ENCODE measurements at regions not wholly inside any gene's neighbourhood (a gene's known extent, or its start where the extent isn't known, plus 50 kb on each side); places are given as distances from the start of the nearest gene placed in this dataset.

DNA sequence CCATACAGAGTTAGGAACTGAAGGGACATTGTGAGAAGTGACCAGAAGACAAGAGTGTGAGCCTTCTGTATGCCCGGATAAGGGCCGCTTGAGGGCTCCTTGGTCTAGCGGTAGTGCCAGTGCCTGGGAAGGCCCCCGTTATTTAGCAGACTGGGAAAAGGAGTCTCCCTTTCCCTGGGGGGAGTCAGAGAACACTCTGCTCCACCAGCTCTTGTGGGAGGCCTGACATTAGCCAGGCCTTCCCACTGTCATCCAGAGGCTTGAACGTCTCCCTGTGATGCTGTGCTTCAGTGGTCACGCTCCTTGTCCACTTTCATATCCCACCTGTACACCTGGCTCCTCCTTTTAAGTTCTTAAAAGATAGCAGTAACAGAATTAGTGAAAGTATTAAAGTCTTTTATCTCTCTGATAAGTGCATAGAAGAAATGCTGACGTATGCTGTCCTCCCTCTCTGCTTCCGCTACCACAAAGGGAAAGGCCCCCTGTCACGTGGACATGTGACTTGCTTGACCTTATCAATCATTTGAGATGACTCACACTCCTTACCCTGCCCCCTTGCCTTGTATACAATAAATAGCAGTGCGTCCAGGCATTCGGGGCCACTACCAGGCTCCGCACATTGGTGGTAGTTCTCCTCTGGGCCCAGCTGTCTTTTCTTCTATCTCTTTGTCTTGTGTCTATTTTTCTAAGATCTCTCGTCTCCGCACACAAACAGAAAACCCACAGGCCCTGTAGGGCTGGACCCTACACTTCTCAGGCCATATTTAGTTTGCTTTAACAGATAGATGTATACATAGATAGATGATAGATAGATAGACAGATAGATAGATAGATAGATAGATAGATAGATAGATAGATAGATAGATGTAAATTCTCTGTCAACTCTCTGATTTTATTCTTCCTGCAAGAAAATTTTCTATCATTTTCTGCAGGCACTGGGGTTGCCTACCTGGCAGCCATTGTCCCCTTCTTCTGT, 131.5 kb upstream of the JCAD start:
- no peaks in the 10 kb centered on the region for H3K36me3 ChIP-seq (ENCODE audit: control insufficient read depth in 1 of 2, insufficient read depth in 2 of 2, low read length in 2 of 2)
- no peak overlapping the region for H2AFZ ChIP-seq (ENCODE audit: insufficient read depth, low read length, poor library complexity)
- no peak overlapping the region for H3K23ac ChIP-seq (ENCODE audit: low read length)
- H4K12ac ChIP-seq (ENCODE audit: low read depth, low read length), result no peak overlapping the region
- peaks cover 13 to 14% of the 10 kb centered on the region in 2 experiments for H3K4me1 ChIP-seq (ENCODE audit: control insufficient read depth in 1 of 2, insufficient read depth in 2 of 2, low read length in 2 of 2)
- H3K4me2 ChIP-seq (ENCODE audit: low read length), result no peak overlapping the region
- H3K27me3 ChIP-seq (ENCODE audit: insufficient read depth, low read length), result no peaks in the 10 kb centered on the region
- no peak overlapping the region for H3K9ac ChIP-seq (ENCODE audit: low read length)
- no peak overlapping the region for H3K18ac ChIP-seq (ENCODE audit: low read length)
- no peak overlapping the region for H2BK5ac ChIP-seq (ENCODE audit: low read depth, low read length, poor library complexity)
- H3K27ac ChIP-seq (ENCODE audit: low read depth, low read length), result peak overlapping the region; percentile 8
- WGBS (ENCODE audit: extremely low coverage, insufficient coverage, insufficient read length), result no CpG with 5 or more reads among the region's 14 CpGs
- H3K9me3 ChIP-seq (ENCODE audit: insufficient read depth, low read depth, low read length), result no peaks in the 10 kb centered on the region
- no peak overlapping the region for H3K4ac ChIP-seq (ENCODE audit: low read depth, low read length)
- no peak for DNase-seq
- no peak overlapping the region for H4K8ac ChIP-seq (ENCODE audit: low read depth, low read length)
- no peak overlapping the region for H2BK120ac ChIP-seq (ENCODE audit: insufficient read depth, low read length, poor library complexity)
- peak overlapping the region; percentile 10 for H4K91ac ChIP-seq (ENCODE audit: low read depth, low read length)
- H3K14ac ChIP-seq (ENCODE audit: low read length), result no peak overlapping the region
- peaks cover 8% of the 10 kb centered on the region for H3K79me1 ChIP-seq (ENCODE audit: low read length)
- no peak overlapping the region for H2AK5ac ChIP-seq (ENCODE audit: low read length)
- no peaks in the 10 kb centered on the region for H3K79me2 ChIP-seq (ENCODE audit: control insufficient read depth, insufficient read depth, low read length, poor library complexity)
- H3K4me3 ChIP-seq (ENCODE audit: low read depth, low read length), result no peak overlapping the region
- peak overlapping the region; percentile 50 for H2BK12ac ChIP-seq (ENCODE audit: low read length)

- no peak overlapping the region for H3K4ac ChIP-seq (ENCODE audit: low read depth, low read length)
- no peak overlapping the region for H4K8ac ChIP-seq (ENCODE audit: low read depth, low read length)
- H4K91ac ChIP-seq (ENCODE audit: low read depth, low read length), result no peak overlapping the region
- no peaks in the 10 kb centered on the region for H3K27me3 ChIP-seq (ENCODE audit: insufficient read depth, low read length)
- no peak for DNase-seq
- peaks cover 14% of the 10 kb centered on the region for H3K79me1 ChIP-seq (ENCODE audit: low read length)
- H2AK5ac ChIP-seq (ENCODE audit: low read length), result peak overlapping the region; percentile 83
- no peak overlapping the region for H2AFZ ChIP-seq (ENCODE audit: insufficient read depth, low read length, poor library complexity)
- no peak overlapping the region for H4K12ac ChIP-seq (ENCODE audit: low read depth, low read length)
- WGBS (ENCODE audit: extremely low coverage, insufficient coverage, insufficient read length), result no CpG with 5 or more reads among the region's 4 CpGs
- H3K4me3 ChIP-seq (ENCODE audit: low read depth, low read length), result no peak overlapping the region
- H3K18ac ChIP-seq (ENCODE audit: low read length), result no peak overlapping the region
- H3K4me2 ChIP-seq (ENCODE audit: low read length), result no peak overlapping the region
- H3K23ac ChIP-seq (ENCODE audit: low read length), result no peak overlapping the region
- H2BK5ac ChIP-seq (ENCODE audit: low read depth, low read length, poor library complexity), result no peak overlapping the region
- peak overlapping the region; percentile 74 for H2BK12ac ChIP-seq (ENCODE audit: low read length)
- H3K27ac ChIP-seq (ENCODE audit: low read depth, low read length), result no peak overlapping the region
- no peak overlapping the region for H3K9ac ChIP-seq (ENCODE audit: low read length)
- H2BK120ac ChIP-seq (ENCODE audit: insufficient read depth, low read length, poor library complexity), result peak overlapping the region; percentile 56
- no peaks in the 10 kb centered on the region for H3K79me2 ChIP-seq (ENCODE audit: control insufficient read depth, insufficient read depth, low read length, poor library complexity)
- peaks cover 16 to 21% of the 10 kb centered on the region in 2 experiments for H3K4me1 ChIP-seq (ENCODE audit: control insufficient read depth in 1 of 2, insufficient read depth in 2 of 2, low read length in 2 of 2)
- H3K36me3 ChIP-seq (ENCODE audit: control insufficient read depth in 1 of 2, insufficient read depth in 2 of 2, low read length in 2 of 2), result no peaks in the 10 kb centered on the region
- no peaks in the 10 kb centered on the region for H3K9me3 ChIP-seq (ENCODE audit: insufficient read depth, low read depth, low read length)
- H3K14ac ChIP-seq (ENCODE audit: low read length), result no peak overlapping the region
These were observed 129.8 kb upstream of the JCAD start for GRCh38 chr10:30189238-30189580.

- no peak overlapping the region for H2BK120ac ChIP-seq (ENCODE audit: insufficient read depth, low read length, poor library complexity)
- no peaks in the 10 kb centered on the region for H3K79me2 ChIP-seq (ENCODE audit: control insufficient read depth, insufficient read depth, low read length, poor library complexity)
- H3K79me1 ChIP-seq (ENCODE audit: low read length), result peaks cover 17% of the 10 kb centered on the region
- no CpG with 5 or more reads among the region's 14 CpGs for WGBS (ENCODE audit: extremely low coverage, insufficient coverage, insufficient read length)
- H3K27ac ChIP-seq (ENCODE audit: low read depth, low read length), result no peak overlapping the region
- H2AFZ ChIP-seq (ENCODE audit: insufficient read depth, low read length, poor library complexity), result no peak overlapping the region
- H2AK5ac ChIP-seq (ENCODE audit: low read length), result peak overlapping the region; percentile 2
- no peak overlapping the region for H4K12ac ChIP-seq (ENCODE audit: low read depth, low read length)
- H3K23ac ChIP-seq (ENCODE audit: low read length), result no peak overlapping the region
- no peak overlapping the region for H3K14ac ChIP-seq (ENCODE audit: low read length)
- no peak overlapping the region for H3K4ac ChIP-seq (ENCODE audit: low read depth, low read length)
- H3K4me1 ChIP-seq (ENCODE audit: control insufficient read depth in 1 of 2, insufficient read depth in 2 of 2, low read length in 2 of 2), result peaks cover 17 to 26% of the 10 kb centered on the region in 2 experiments
- no peak overlapping the region for H3K4me2 ChIP-seq (ENCODE audit: low read length)
- H3K18ac ChIP-seq (ENCODE audit: low read length), result no peak overlapping the region
- no peak overlapping the region for H2BK12ac ChIP-seq (ENCODE audit: low read length)
- H2BK5ac ChIP-seq (ENCODE audit: low read depth, low read length, poor library complexity), result no peak overlapping the region
- H4K91ac ChIP-seq (ENCODE audit: low read depth, low read length), result no peak overlapping the region
- H3K9ac ChIP-seq (ENCODE audit: low read length), result no peak overlapping the region
- no peaks in the 10 kb centered on the region for H3K27me3 ChIP-seq (ENCODE audit: insufficient read depth, low read length)
- no peaks in the 10 kb centered on the region for H3K9me3 ChIP-seq (ENCODE audit: insufficient read depth, low read depth, low read length)
- no peaks in the 10 kb centered on the region for H3K36me3 ChIP-seq (ENCODE audit: control insufficient read depth in 1 of 2, insufficient read depth in 2 of 2, low read length in 2 of 2)
- no peak for DNase-seq
- no peak overlapping the region for H3K4me3 ChIP-seq (ENCODE audit: low read depth, low read length)
- no peak overlapping the region for H4K8ac ChIP-seq (ENCODE audit: low read depth, low read length)
These were observed 129.3 kb upstream of the JCAD start for GRCh38 chr10:30188556-30189237.

- Histone ChIP-seq H2AFZ (ENCODE audit: insufficient read depth, low read length, poor library complexity) (no peak overlapping the region), H3K4me2 (ENCODE audit: low read length) (no peak overlapping the region), H2BK12ac (ENCODE audit: low read length) (peak overlapping the region; percentile 74), H3K27me3 (ENCODE audit: insufficient read depth, low read length) (no peaks in the 10 kb centered on the region), H3K4ac (ENCODE audit: low read depth, low read length) (no peak overlapping the region), H4K12ac (ENCODE audit: low read depth, low read length) (no peak overlapping the region), H2BK120ac (ENCODE audit: insufficient read depth, low read length, poor library complexity) (peak overlapping the region; percentile 10), H3K9me3 (ENCODE audit: insufficient read depth, low read depth, low read length) (no peaks in the 10 kb centered on the region), H3K14ac (ENCODE audit: low read length) (peak overlapping the region; percentile 65), H2BK5ac (ENCODE audit: low read depth, low read length, poor library complexity) (no peak overlapping the region), H3K18ac (ENCODE audit: low read length) (no peak overlapping the region), H3K27ac (ENCODE audit: low read depth, low read length) (no peak overlapping the region), H3K36me3 (ENCODE audit: control insufficient read depth in 1 of 2, insufficient read depth in 2 of 2, low read length in 2 of 2) (no peaks in the 10 kb centered on the region), H3K79me2 (ENCODE audit: control insufficient read depth, insufficient read depth, low read length, poor library complexity) (peaks cover 3% of the 10 kb centered on the region), H3K4me1 (ENCODE audit: control insufficient read depth in 1 of 2, insufficient read depth in 2 of 2, low read length in 2 of 2) (peaks cover 23 to 32% of the 10 kb centered on the region in 2 experiments), H3K9ac (ENCODE audit: low read length) (no peak overlapping the region), H3K23ac (ENCODE audit: low read length) (no peak overlapping the region), H3K4me3 (ENCODE audit: low read depth, low read length) (no peak overlapping the region), H2AK5ac (ENCODE audit: low read length) (peak overlapping the region; percentile 49), H4K8ac (ENCODE audit: low read depth, low read length) (no peak overlapping the region), H4K91ac (ENCODE audit: low read depth, low read length) (no peak overlapping the region), H3K79me1 (ENCODE audit: low read length) (peaks cover 23% of the 10 kb centered on the region)
- no CpG with 5 or more reads among the region's 3 CpGs for WGBS (ENCODE audit: extremely low coverage, insufficient coverage, insufficient read length)
- no peak for DNase-seq
These were observed 128.7 kb upstream of the JCAD start for GRCh38 chr10:30188101-30188500.
